ENCODE measurements at regions not wholly inside any gene's neighbourhood (a gene's known extent, or its start where the extent isn't known, plus 50 kb on each side); places are given as distances from the start of the nearest gene placed in this dataset.

GRCh38 chr20:59518881-59519706, 85.2 kb upstream of the PHACTR3 start:
- no TSS peak for BruUV-seq (replicated peaks)
- dilution Hi-C loops (cut with MboI; ENCODE audit: extremely low pct_ligation_motif_present, low sequenced_read_pairs), result no loop called here

DNA sequence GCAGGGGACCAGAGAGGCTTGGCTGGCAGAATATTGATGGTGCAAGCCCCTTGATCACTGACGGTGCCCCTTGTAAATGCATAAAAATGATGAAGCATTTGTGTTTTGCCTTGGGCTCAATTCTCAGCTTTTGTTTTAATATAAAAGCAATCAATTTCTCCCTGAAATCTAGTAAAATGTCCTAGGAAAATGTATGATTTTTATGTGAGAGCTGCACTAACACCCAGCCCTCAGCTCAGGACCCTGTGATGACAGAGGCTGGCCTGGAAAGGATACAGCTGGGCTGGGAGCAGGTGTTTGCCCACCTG, 84.7 kb upstream of the PHACTR3 start:
- intact Hi-C loops (cut with micrococcal nuclease), result no loop called here
- Histone ChIP-seq H3K9me3 (replicated peaks; ENCODE audit: control insufficient read depth, insufficient read depth, low read length) (no peaks in the 10 kb centered on the region), H3K36me3 (ENCODE audit: control insufficient read depth in 2 of 2, extremely low read depth in 1 of 2, insufficient read depth in 2 of 2, low read length in 2 of 2) (no peaks in the 10 kb centered on the region), H3K4me3 (replicated peaks in 1 of 3; ENCODE audit: insufficient read depth in 1 of 3, low read depth in 1 of 3, low read length in 3 of 3) (no peak overlapping the region), H3K27me3 (ENCODE audit: control insufficient read depth in 2 of 2, insufficient read depth in 2 of 2, low read length in 2 of 2) (no peaks in the 10 kb centered on the region), H3K4me2 (ENCODE audit: insufficient read depth, low read length) (no peak overlapping the region), H3K79me2 (ENCODE audit: control insufficient read depth, insufficient read depth, low read length) (no peaks in the 10 kb centered on the region), H3K4me1 (ENCODE audit: control insufficient read depth, extremely low read depth, insufficient read depth, low read length) (no peaks in the 10 kb centered on the region), H3K27ac (ENCODE audit: insufficient read depth, low read depth, low read length) (no peak overlapping the region), H4K20me1 (replicated peaks; ENCODE audit: control insufficient read depth, extremely low read depth, insufficient read depth, low read length) (no peaks in the 10 kb centered on the region), H3K9ac (replicated peaks; ENCODE audit: extremely low read depth, insufficient read depth, low read length) (no peak overlapping the region), H2AFZ (ENCODE audit: low read depth, low read length) (no peak overlapping the region), H3K9me1 (replicated peaks; ENCODE audit: control insufficient read depth, extremely low read depth, insufficient read depth, low read length) (no peaks in the 10 kb centered on the region)
- dilution Hi-C loops (cut with MboI; ENCODE audit: extremely low pct_ligation_motif_present, low sequenced_read_pairs), result no loop called here
- FAIRE-seq, result no peak
- ChIA-PET POLR2A (no interaction called here), CTCF (interaction anchor here (2.0 kb wide), 1 partner anchor 24 kb away, joined by 6 read pairs; no protein-coding TSS in a partner anchor)
- TF ChIP-seq EZH2 (IDR thresholded peaks at IDR 0.05; ENCODE audit: borderline replicate concordance, low read depth, low read length, severe bottlenecking) (no peak), MAX (IDR thresholded peaks at IDR 0.05; ENCODE audit: insufficient read depth, insufficient read length) (no peak), POLR2AphosphoS5 (IDR thresholded peaks at IDR 0.05; ENCODE audit: insufficient read depth, low read depth, low read length) (no peak), FOS (IDR thresholded peaks at IDR 0.05; ENCODE audit: borderline replicate concordance, insufficient read depth, low read length) (no peak), MYC (IDR thresholded peaks at IDR 0.05; ENCODE audit: low read depth, low read length) (no peak), GATA2 (IDR thresholded peaks at IDR 0.05; ENCODE audit: insufficient read depth, insufficient read length, low read depth, low read length) (no peak), JUN (IDR thresholded peaks at IDR 0.05; ENCODE audit: borderline replicate concordance, insufficient read depth, insufficient read length, low read depth) (no peak), POLR2A (IDR thresholded peaks at IDR 0.05; ENCODE audit: low read depth, low read length) (no peak)
- TF ChIP-seq, protein P1, sequence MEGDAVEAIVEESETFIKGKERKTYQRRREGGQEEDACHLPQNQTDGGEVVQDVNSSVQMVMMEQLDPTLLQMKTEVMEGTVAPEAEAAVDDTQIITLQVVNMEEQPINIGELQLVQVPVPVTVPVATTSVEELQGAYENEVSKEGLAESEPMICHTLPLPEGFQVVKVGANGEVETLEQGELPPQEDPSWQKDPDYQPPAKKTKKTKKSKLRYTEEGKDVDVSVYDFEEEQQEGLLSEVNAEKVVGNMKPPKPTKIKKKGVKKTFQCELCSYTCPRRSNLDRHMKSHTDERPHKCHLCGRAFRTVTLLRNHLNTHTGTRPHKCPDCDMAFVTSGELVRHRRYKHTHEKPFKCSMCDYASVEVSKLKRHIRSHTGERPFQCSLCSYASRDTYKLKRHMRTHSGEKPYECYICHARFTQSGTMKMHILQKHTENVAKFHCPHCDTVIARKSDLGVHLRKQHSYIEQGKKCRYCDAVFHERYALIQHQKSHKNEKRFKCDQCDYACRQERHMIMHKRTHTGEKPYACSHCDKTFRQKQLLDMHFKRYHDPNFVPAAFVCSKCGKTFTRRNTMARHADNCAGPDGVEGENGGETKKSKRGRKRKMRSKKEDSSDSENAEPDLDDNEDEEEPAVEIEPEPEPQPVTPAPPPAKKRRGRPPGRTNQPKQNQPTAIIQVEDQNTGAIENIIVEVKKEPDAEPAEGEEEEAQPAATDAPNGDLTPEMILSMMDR (IDR thresholded peaks at IDR 0.05; ENCODE audit: extremely low read depth in 1 of 2, insufficient read depth in 1 of 2, low read depth in 1 of 2, low read length in 2 of 2), result no peak
- no peak for DNase-seq (ENCODE audit: low read depth, low spot score)
- no TSS peak for BruUV-seq (replicated peaks)

More at GRCh38 chr20:59518881-59519706, 85.2 kb upstream of the PHACTR3 start:
- intact Hi-C loops (cut with micrococcal nuclease), result no loop called here
- Histone ChIP-seq H4K20me1 (replicated peaks; ENCODE audit: control insufficient read depth, extremely low read depth, insufficient read depth, low read length) (no peaks in the 10 kb centered on the region), H3K9me3 (replicated peaks; ENCODE audit: control insufficient read depth, insufficient read depth, low read length) (no peaks in the 10 kb centered on the region), H3K79me2 (ENCODE audit: control insufficient read depth, insufficient read depth, low read length) (no peaks in the 10 kb centered on the region), H3K9ac (replicated peaks; ENCODE audit: extremely low read depth, insufficient read depth, low read length) (no peak overlapping the region), H2AFZ (ENCODE audit: low read depth, low read length) (no peak overlapping the region), H3K36me3 (ENCODE audit: control insufficient read depth in 2 of 2, extremely low read depth in 1 of 2, insufficient read depth in 2 of 2, low read length in 2 of 2) (no peaks in the 10 kb centered on the region), H3K4me1 (ENCODE audit: control insufficient read depth, extremely low read depth, insufficient read depth, low read length) (no peaks in the 10 kb centered on the region), H3K27me3 (ENCODE audit: control insufficient read depth in 2 of 2, insufficient read depth in 2 of 2, low read length in 2 of 2) (no peaks in the 10 kb centered on the region), H3K4me2 (ENCODE audit: insufficient read depth, low read length) (no peak overlapping the region), H3K4me3 (replicated peaks in 1 of 3; ENCODE audit: insufficient read depth in 1 of 3, low read depth in 1 of 3, low read length in 3 of 3) (no peak overlapping the region), H3K27ac (ENCODE audit: insufficient read depth, low read depth, low read length) (no peak overlapping the region), H3K9me1 (replicated peaks; ENCODE audit: control insufficient read depth, extremely low read depth, insufficient read depth, low read length) (no peaks in the 10 kb centered on the region)
- TF ChIP-seq, protein P1 (IDR thresholded peaks at IDR 0.05; ENCODE audit: extremely low read depth in 1 of 2, insufficient read depth in 1 of 2, low read depth in 1 of 2, low read length in 2 of 2), result peak; percentile 61 to 85
- TF ChIP-seq POLR2A (IDR thresholded peaks at IDR 0.05; ENCODE audit: low read depth, low read length) (no peak), MYC (IDR thresholded peaks at IDR 0.05; ENCODE audit: low read depth, low read length) (no peak)
- CTCF ChIA-PET, result interaction anchor here (1.0 to 2.0 kb wide), 2 partner anchors 24 to 44 kb away, joined by 3 to 6 read pairs; no protein-coding TSS in a partner anchor
- FAIRE-seq (peak; percentile 77), DNase-seq (ENCODE audit: low read depth, low spot score) (peak; percentile 46)
- POLR2A ChIA-PET, result no interaction called here

Data from endothelial cell of umbilical vein (primary cell).